HG03442 (cell line): ENCODE measurements at regions not wholly inside any gene's neighbourhood (a gene's known extent, or its start where the extent isn't known, plus 50 kb on each side); places are given as distances from the start of the nearest gene placed in this dataset.

Source experiments
- ATAC-seq: cut with Tn5 transposase; IDR thresholded peaks from one replicate; pipeline ENCODE4 v1.9.1; 2021; ENCODE audit warnings: mild to moderate bottlenecking, moderate library complexity; ENCODE audit not compliant: unreplicated experiment

DNA sequence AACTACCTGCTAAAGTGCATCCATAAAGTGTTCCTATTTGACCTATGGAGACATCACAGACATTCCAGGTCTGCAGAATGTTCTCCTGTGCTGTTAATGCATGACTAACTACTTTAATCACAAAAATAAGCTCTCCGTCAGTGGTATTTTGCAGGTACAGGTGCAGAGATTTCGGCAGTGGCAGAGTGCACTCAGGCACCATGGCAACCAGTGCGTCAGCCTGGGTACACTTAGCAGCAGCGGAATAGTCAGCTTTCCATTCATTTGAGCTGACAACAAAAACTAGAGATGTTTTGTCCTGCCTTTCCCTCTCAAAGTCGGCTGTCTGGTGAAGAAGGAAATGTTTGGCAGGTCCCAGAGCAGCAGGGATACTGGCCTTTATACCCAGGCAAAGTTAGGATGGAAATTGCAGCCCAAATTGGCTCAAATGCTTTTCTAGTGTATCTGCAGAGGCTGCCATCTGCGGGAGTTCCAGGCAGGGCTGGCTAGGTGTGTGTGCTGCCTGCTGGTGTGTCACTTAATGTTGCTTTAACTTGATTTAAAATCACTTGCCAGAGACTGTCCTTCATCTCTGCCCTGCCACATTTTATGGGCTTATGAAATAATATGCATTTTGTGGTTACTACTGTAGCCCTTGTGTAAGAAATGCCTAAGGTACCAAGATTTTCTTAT, 195.8 kb downstream of the RAP2A start:
- no peak for ATAC-seq

DNA sequence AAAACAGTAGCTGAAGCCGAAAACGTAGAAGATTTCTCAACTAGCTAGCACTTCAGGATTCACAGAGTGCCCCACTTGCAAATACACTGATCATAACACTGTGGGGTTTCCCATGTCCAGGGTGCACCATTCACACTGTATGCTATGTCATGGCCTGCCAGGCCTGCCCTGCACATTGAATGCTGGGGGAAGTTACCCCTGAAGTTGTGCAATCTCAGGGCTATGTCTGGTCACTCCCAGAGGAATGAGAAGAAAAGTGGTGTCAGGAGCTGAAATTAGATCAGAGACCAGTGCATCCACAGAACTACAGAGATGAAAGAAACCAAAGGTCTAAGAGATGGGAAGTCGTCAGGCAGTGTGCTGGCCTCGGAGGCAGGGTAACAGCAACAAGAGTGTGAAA, 196.8 kb downstream of the RAP2A start:
- no peak for ATAC-seq

DNA sequence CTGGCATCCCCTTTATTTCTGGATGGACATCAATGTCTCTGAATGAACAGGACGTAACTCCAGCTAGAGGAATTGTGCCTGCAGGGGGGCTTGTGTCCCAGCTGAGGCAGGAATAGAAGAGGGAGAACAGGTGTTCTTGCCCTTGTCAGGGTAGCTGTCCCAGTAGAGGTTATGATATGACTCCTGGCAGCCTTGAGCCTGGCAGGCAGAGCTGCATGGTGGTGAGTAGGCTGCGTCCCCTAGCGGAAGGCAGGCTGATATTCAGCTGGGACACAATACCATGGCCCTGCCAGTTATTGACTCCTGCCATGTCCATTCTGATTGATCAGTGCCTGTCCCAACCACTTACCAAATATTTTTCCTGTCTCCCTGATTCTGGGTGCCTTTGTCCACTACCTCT, 197.2 kb downstream of the RAP2A start:
- ATAC-seq: peak; percentile 87

DNA sequence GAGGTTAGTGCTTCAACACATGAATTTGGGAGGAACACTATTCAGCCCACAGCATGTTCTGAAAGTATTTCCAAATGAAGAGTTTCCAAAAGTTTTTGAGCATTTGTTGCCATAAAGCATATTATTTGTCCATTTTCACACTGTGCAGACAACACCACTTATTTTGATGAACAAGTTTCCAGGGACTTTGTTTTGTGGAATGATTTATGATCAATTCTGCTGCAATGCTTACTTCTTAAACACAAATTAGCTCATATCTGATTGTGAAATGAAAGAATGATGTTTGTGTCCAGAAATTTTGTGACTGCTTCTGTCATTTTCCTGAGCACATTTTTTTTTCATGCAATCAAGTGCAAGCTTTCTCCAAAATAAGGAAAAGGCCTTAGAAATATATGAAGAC, 205.3 kb downstream of the RAP2A start:
- ATAC-seq: no peak

DNA sequence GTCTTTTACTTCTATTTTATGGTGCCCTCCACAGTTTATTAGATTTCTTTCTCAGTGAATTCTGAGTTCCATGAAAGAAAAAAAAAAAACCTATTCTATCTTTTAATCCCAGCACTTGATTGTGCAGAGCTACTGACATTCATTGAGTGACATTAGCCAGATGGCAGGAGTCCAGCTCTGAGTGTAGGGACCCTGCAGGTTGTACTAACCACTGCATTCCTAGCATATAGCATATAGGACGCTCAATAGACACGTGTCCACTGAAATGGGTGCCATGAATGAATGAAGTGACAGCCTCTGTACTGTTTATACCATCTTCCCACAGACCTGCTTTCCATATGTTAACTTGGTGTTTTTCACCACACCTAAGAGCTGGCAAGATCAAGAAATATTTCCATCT, 206.3 kb downstream of the RAP2A start:
- ATAC-seq: no peak

DNA sequence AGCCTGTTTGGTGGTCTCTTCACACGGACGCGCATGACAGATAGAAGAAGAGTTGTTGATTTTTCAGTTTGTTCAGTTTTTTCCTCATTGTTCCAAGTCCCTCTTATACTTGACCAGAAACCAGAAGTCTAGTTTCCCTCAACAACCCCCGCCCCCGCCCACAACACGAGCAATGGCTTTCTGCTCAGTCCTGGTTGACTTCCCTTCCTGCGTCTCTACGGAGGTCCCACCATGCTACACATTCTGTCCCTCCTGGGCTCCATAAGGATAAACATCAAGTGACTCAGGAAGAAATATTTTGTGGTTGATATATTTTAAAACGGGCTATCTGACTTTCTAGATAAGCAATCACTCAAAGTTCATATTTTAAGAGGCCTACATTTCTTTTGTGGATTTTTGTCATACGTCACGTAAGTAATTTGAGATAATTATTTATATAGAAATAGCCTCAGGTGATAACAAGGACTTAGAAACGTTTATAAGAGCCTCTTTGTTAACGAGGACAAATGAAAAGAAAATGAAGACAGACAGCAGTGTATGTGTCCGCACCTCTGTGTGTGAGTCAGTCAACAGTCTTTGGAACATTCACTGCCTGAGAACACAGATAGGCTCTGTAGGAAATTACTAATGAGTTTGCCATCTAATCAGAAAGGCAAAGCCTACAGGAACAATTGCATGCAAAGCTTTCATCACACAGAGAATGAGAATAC, 214.4 kb downstream of the RAP2A start:
- ATAC-seq: no peak

DNA sequence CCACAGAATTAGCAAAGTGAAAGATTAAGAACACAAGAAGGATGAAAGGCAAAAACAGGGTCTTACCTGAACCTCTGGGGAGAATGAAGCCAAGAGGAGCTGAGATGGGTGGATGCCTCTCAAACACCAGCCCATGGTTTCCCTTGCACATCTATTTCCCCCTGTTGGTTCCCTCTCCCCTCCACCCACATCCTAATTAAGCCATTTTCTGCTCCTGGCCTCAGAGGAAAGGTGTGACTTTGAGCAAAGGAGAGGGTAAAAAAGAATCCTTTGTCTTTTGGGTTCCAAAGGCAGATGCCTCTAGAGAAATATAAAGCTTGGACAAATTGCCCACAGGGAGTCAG, 214.9 kb downstream of the RAP2A start:
- ATAC-seq: no peak

DNA sequence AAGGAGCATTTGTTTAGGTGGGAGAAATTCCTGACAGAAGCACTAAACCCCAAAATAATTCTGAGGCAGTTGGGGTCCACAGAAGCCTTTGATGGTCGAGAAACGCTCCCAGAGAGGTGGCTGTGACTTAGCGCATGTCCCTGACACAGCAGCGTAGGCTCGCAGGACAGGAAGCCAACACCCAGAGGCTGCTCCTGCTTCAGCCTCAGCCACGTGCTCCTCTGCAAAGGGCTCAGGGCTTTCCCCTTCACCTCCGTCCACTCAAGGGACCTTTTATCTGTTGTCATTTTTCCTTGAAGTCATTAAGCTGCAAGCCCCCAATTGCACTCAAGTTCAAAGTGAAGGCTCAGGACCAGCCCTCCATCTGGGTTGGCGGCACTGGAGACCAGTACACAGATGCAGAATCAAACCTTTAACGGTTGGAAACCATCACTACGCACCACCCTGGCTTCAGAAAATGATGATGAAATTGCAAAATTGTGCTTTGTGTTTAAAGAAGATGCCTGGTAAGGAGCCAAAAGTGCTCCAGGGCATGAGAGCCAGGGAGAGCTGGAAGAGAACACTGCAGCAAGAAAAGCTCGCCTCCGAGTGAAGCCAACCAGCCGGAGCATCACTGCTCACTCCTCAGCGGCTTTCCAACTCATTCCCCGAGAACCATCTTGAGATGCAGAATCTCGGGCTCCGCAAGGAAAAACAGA, 219.6 kb downstream of the RAP2A start:
- ATAC-seq: no peak

DNA sequence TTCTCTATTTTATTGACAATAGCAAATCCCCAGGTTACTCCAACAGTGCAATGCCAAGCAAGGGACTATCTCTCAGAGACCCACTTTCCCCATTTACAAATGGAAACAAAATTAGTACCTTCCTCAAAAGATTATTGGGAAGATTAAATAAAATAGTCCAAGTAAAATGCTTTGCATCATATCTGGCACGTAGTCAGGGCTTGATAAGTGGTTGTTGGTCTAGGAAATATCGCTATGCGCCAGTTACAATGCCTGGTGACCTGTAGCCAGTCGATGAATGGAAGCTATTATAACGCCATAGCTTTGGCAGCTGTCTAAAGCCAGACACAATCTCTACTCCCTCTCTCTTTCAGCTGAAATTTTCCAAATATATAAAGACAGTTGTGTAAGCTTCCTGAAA, 220.3 kb downstream of the RAP2A start:
- no peak for ATAC-seq

DNA sequence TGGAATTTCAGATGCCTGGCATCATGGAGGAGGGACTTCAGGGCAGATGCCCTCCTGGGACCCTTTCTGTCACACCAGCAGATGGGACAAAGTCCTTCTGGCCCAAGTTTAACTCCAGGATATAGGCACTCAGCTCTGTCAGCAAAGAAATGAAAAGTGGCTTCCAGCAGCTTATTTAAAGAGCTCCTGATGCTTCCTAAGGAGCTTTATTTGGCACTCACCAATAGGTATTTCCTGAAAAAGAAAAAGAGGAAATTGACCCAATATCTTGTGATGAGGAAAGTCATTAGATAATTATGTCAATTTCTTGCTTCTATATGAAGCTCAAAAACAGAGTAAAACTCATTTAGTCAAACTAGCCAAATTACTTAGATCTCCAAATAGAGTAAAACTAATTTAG, 224.6 kb downstream of the RAP2A start:
- no peak for ATAC-seq

DNA sequence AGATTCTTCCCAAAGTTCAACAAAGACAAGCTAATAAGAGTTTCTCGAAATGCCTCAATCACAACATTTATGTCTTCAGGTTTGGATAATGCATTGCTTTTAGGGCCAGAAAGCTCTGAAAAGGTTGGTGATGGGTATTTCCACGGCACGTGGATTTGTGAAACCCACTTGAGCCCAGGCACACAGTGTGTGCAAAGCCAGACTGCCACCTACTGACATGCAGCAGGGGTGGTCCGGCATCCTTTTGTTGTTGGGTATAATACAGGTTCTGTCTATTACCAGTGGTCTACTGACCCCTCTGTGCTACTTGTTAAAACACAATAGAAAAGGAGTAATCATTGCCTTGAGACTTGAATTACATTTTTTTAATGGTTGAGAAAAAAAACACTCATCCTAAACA, 225.6 kb downstream of the RAP2A start:
- ATAC-seq: no peak

DNA sequence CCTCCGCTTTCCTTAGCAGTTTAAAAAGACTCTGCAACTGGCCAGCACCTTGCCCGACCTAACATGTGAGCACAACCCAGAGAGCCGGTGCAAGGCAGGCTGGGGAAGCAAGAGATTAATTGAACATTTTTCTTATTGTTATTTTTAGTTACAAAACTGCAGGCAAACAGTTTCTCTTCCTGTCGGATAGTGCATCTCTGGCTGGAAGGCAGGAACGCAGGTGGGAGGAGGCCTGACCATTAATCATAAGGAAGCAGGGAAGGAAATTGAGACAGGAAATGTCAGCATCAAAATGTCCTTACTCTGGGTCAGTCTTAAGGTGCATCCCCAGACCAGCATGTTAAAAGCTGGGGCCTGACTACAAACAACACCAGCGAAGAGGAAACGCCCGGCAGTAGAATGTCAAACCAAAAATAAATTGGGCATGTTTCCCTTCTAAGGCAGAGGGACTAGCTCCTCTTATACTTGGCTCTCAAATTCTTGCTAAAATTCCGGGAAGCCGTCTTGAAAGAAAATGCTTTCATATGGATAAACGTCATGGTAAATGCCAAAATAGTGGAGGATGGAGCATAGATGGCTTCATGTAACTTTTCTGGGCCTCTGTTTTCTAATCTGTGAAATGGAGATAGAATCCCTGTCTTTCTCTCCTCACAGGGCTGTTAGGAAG, 226.8 kb downstream of the RAP2A start:
- ATAC-seq: no peak

DNA sequence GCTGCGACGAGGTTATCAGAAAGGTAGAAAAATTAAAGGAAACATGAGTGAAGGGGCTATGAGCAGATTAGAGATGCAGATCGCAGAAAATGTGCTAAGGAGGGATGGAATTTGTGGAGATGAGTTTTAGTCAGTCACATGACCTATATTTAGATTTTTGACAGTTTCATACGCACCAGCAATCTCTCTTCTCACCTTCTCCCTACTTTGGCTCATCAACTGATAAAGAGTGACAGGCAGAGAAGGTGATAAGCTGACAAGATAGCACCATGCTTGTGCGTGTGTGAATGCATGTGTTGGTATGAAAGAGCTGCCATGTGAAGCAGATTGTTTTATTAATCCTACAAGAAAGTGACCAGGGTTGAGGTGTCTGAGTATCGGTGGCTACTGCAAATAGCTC, 252.6 kb downstream of the RAP2A start:
- ATAC-seq: no peak

DNA sequence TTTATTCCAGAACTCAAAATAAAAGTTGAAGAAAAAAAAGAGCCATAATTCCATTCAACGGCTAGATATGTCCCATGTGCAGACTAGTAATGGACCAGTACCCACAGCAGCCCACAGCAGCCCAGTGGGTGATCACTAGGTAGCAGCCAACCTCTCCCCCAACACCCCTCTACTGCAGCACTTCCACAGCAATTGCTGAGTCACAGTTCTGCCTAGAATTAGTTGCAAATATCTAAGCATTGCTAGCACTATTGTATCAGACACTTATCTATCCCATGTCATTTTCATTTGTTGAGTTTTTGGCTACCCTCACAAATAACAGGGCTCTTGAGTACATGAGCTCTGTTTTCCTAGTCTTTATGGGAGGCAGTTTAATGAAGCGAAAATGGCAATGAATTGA, 258.7 kb downstream of the RAP2A start:
- no peak for ATAC-seq

DNA sequence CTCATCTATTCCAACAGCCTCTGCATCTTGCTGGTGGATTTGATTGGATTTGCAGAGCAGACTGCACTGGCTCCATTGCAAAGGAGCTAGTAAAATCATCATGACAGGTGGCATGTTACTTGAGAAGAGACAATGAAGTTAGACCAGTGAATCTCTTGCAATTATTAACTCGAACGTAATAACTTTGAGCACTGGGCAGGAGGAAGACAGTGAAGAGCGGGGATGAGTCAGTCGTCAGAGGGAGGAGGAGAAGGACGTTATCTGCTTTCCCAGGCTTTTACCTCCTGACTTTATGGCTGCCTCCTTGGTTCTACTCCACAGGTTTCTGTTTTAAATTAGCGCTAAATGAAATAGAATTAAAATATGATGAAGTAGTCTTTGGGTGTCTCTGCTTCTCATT, 257.8 kb upstream of the IPO5 start:
- no peak for ATAC-seq

DNA sequence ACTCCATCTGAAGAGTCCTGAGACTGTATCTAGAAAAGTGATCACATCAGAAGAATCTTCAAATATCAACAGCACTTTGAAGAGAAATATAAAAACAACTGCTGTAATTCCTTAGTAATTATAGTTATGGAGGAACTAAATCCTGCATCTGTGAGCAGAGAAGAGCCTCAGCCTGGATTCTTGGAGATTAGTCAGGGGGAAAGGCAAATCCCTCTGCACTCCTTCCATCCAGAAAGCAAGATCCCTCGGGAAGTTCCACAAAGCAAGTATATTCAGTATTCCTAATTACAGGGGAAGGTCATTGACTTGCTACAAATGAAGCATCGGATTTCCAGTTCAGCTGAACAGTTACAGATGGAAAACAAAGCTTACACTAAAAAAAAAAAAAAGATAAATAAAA, 256.6 kb upstream of the IPO5 start:
- ATAC-seq: no peak

DNA sequence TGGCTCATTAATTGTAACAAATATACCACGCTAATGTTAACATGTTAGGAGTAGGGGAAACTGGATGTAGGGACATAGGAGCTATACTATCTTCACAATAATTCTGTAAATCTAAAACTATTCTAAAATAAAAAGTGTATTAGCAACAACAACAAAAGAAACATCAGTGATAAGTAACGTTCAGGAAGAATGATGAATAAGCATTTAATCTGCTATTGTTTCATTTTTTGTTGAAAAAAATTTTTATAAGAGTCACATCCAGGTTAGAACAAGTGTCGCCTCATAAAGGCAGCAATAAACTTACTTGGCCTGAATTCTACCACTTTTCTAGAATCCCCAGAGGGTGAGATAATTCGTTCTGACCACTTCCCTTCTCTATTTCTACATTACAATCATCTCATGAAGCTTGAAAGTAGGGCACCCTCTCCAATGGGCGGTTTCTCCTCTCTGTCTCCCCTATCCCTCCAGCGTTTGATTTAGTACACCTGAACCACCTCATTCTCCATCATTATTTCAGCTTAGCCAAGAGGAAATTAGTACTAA, 253.1 kb upstream of the IPO5 start:
- ATAC-seq: no peak

DNA sequence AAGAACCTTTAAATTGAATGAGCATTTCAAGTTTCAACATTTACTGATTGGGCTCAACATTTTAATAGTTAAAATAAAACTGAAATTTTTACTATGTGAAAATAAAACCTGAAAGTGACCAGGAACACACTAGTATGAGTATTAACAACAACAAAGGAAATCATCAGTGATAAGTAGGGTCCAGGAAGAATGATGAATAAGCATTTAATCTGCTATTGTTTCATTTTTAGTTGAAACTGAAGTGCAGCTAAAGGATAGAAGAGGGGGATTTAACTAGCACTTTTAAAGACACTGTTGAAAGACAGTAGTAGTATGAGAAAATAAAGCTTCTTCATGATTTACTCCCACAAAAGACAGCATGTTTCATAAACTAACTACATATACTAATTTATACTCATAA, 250.9 kb upstream of the IPO5 start:
- ATAC-seq: no peak

DNA sequence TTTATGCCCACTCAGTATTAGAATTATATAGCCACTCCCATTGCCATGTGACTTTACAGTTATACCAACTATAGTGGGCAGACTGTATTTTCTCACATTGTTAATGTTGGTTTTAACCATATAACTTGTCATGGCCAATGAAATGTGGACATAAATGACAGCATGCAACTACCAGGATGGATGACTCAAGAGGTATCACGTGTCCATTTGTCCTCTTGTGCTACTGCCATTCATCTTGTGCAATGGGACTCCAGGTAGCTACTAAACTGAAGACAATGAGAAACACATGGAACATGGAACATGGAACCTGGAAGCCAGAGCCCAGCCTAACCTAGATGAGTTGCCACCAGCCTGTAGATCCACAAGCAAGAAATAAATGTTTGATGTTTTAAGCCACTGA, 242.7 kb upstream of the IPO5 start:
- ATAC-seq: no peak

DNA sequence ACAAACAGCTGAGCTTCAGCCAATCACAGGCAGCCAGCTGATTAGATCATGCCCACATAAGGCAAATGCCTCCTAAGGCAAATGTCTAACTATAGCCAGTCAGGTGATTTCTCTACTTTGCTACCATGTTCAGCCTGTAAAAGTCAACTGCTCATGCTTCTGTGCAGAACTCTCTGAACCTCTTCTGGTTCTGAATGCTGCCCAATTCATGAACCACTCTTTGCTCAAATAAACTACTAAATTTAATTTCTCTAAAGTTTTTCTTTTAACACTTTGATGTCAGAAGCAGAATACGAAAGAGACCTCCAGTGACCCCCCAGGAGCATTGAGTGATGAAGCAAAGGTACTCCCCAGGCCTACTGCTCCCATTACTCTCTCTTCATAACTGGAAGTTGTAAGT, 240.7 kb upstream of the IPO5 start:
- ATAC-seq: no peak

DNA sequence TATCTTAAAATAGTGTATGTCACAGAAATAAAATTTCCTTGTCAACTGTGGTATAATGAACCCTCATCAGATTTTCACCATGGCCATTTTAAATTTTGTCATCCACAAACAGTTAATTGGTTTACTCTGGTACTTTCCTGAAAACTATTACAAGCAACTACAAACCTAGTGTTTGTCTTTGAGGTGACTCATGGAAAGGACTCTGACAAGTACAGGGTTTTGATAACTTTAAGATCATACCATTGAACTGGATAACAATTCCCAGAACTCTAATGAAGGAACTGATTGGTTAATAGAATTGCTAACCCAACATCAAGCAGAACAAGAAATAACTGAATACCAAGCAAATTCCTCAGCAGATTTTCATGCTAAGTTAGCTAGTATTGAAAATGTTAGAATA, 237.7 kb upstream of the IPO5 start:
- ATAC-seq: no peak

DNA sequence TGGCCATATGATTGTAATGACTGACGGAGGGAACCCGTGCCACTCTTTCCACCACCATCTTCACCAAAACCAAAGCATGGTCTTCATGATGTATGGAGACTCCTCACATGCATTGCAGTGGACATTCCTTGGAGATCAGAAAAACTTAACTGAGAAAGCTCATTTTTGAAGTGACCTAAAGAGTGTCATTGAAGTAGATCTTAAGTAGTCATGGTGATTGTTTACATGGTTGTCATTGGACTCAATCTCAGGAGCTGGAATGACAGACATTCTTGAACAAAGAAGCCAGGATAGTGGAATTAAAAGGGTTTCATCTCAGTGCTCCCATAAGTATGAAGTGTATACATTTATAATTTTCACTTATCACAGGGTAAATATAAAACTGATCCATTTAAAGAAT, 236.7 kb upstream of the IPO5 start:
- ATAC-seq: no peak
